Prostate gland (tissue), 2 donors: ENCODE measurements at regions not wholly inside any gene's neighbourhood (a gene's known extent, or its start where the extent isn't known, plus 50 kb on each side); places are given as distances from the start of the nearest gene placed in this dataset.

Source experiments
- DNase-seq: peaks from one replicate; pipeline ENCODE4 v3.0.0-alpha.2; 2019; ENCODE audit warnings: low spot score
- H3K27ac ChIP-seq, 2 donors: fragments of 200-600 bp; sonication (generic); 2 replicates each; pipeline ENCODE4 v1.5.1; 2017 to 2019
- H3K27me3 ChIP-seq: fragments of 200-600 bp; sonication (generic); replicated peaks from 2 replicates; pipeline ENCODE4 v1.5.1; 2019; ENCODE audit not compliant: insufficient read depth
- H3K36me3 ChIP-seq, 2 donors: fragments of 200-600 bp; sonication (generic); 1 replicate in 1 of 2; 2 replicates in 1 of 2; pipeline versions ENCODE4 v1.5.1 to v1.8.1; 2017 to 2019
- H3K4me1 ChIP-seq: fragments of 200-600 bp; sonication (generic); replicated peaks from 2 replicates; pipeline ENCODE4 v1.5.1; 2019
- H3K4me3 ChIP-seq, 2 donors: fragments of 200-600 bp; sonication (generic); 2 replicates each; pipeline ENCODE4 v1.5.1; 2017 to 2019
- H3K9me3 ChIP-seq: fragments of 200-600 bp; sonication (generic); 2 replicates; pipeline ENCODE4 v1.5.1; 2017
- CTCF ChIP-seq, 4 experiments: fragments of 200-600 bp in 2 of 4; fragments of 450-650 bp in 2 of 4; sonication (generic) in 2 of 4; IDR thresholded peaks; 1 replicate in 3 of 4; 2 replicates in 1 of 4; pipeline ENCODE4 v1.5.1; 2016 to 2019; ENCODE audit warnings: antibody characterized with exemption in 4 of 4, mild to moderate bottlenecking in 2 of 4, moderate library complexity in 2 of 4
- POLR2A ChIP-seq: fragments of 450-650 bp; IDR thresholded peaks from one replicate; pipeline ENCODE4 v1.6.1; 2016; ENCODE audit warnings: antibody characterized with exemption, mild to moderate bottlenecking
- POLR2AphosphoS5 ChIP-seq: sonication (generic); formaldehyde crosslinking; IDR thresholded peaks from one replicate; pipeline ENCODE4 v1.6.1; 2017; ENCODE audit warnings: antibody characterized with exemption
- WGBS: methylation state at CpG from one replicate; pipeline ENCODE4 v1.1.5; 2018; 5-methylcytosine and 5-hydroxymethylcytosine counted together
- intact Hi-C: fragments of 100-400 bp; cut with DNase I; formaldehyde crosslinking; loops from one replicate; pipeline ENCODE4 v1.14.2; 2022

GRCh38 chr2:15069149-15069548, 436.6 kb downstream of the LRATD1 start:
- TF ChIP-seq POLR2A (no peak), CTCF (IDR thresholded peaks at IDR 0.05) (no peak), POLR2AphosphoS5 (no peak)
- Histone ChIP-seq H3K27ac (no peak overlapping the region), H3K4me1 (no peaks in the 10 kb centered on the region), H3K27me3 (no peaks in the 10 kb centered on the region), H3K36me3 (no peaks in the 10 kb centered on the region), H3K9me3 (no peaks in the 10 kb centered on the region), H3K4me3 (no peak overlapping the region)
- WGBS: 76% methylated on average over 5 of the region's 5 CpGs
- DNase-seq: no peak
- intact Hi-C loops: no loop called here

GRCh38 chr2:15072836-15073235, 440.3 kb downstream of the LRATD1 start:
- no peak overlapping the region for H3K27ac ChIP-seq
- no peaks in the 10 kb centered on the region for H3K36me3 ChIP-seq
- no peaks in the 10 kb centered on the region for H3K4me1 ChIP-seq
- intact Hi-C loops: no loop called here
- H3K27me3 ChIP-seq: no peaks in the 10 kb centered on the region
- TF ChIP-seq POLR2A: no peak
- no peaks in the 10 kb centered on the region for H3K9me3 ChIP-seq
- H3K4me3 ChIP-seq: no peak overlapping the region
- 90% methylated on average over 6 of the region's 6 CpGs for WGBS
- no peak for DNase-seq

- Histone ChIP-seq H3K4me3 (no peak overlapping the region), H3K36me3 (no peaks in the 10 kb centered on the region), H3K9me3 (no peaks in the 10 kb centered on the region), H3K27me3 (no peaks in the 10 kb centered on the region), H3K4me1 (no peaks in the 10 kb centered on the region), H3K27ac (no peak overlapping the region)
- DNase-seq: no peak
- no peak for TF ChIP-seq CTCF (IDR thresholded peaks at IDR 0.05)
- TF ChIP-seq POLR2AphosphoS5: no peak
- no peak for TF ChIP-seq POLR2A
- 79% methylated on average over 3 of the region's 3 CpGs for WGBS
- intact Hi-C loops: no loop called here
Measured at GRCh38 chr2:15073664-15074063, 441.1 kb downstream of the LRATD1 start.

- H3K27me3 ChIP-seq: no peaks in the 10 kb centered on the region
- TF ChIP-seq POLR2AphosphoS5 (no peak), POLR2A (no peak), CTCF (IDR thresholded peaks at IDR 0.05) (no peak)
- no peaks in the 10 kb centered on the region for H3K4me1 ChIP-seq
- H3K36me3 ChIP-seq: no peaks in the 10 kb centered on the region
- no peak overlapping the region for H3K4me3 ChIP-seq
- intact Hi-C loops: no loop called here
- H3K27ac ChIP-seq: no peak overlapping the region
- no peaks in the 10 kb centered on the region for H3K9me3 ChIP-seq
- no peak for DNase-seq
Measured at GRCh38 chr2:15074319-15074718, 441.8 kb downstream of the LRATD1 start.

- Histone ChIP-seq H3K4me1 (no peaks in the 10 kb centered on the region), H3K27me3 (no peaks in the 10 kb centered on the region), H3K4me3 (no peak overlapping the region), H3K9me3 (no peaks in the 10 kb centered on the region), H3K36me3 (no peaks in the 10 kb centered on the region), H3K27ac (no peak overlapping the region)
- no peak for DNase-seq
- intact Hi-C loops: no loop called here
- no peak for TF ChIP-seq CTCF (IDR thresholded peaks at IDR 0.05)
- no peak for TF ChIP-seq POLR2AphosphoS5
- TF ChIP-seq POLR2A: no peak
- 72% methylated on average over 2 of the region's 2 CpGs for WGBS
Measured at GRCh38 chr2:15074751-15075700, 442.5 kb downstream of the LRATD1 start.
